Prostate gland (tissue), 2 donors: ENCODE measurements at regions not wholly inside any gene's neighbourhood (a gene's known extent, or its start where the extent isn't known, plus 50 kb on each side); places are given as distances from the start of the nearest gene placed in this dataset.

Experiments
- POLR2A ChIP-seq: fragments of 450-650 bp; IDR thresholded peaks from one replicate; pipeline ENCODE4 v1.6.1; 2016; ENCODE audit warnings: antibody characterized with exemption, mild to moderate bottlenecking
- POLR2AphosphoS5 ChIP-seq: sonication (generic); formaldehyde crosslinking; IDR thresholded peaks from one replicate; pipeline ENCODE4 v1.6.1; 2017; ENCODE audit warnings: antibody characterized with exemption
- TF ChIP-seq, protein P1 (sequence below), 4 experiments: fragments of 200-600 bp in 2 of 4; fragments of 450-650 bp in 2 of 4; sonication (generic) in 2 of 4; IDR thresholded peaks; 1 replicate in 3 of 4; 2 replicates in 1 of 4; pipeline ENCODE4 v1.5.1; 2016 to 2019; ENCODE audit warnings: antibody characterized with exemption in 4 of 4, mild to moderate bottlenecking in 2 of 4, moderate library complexity in 2 of 4

DNA sequence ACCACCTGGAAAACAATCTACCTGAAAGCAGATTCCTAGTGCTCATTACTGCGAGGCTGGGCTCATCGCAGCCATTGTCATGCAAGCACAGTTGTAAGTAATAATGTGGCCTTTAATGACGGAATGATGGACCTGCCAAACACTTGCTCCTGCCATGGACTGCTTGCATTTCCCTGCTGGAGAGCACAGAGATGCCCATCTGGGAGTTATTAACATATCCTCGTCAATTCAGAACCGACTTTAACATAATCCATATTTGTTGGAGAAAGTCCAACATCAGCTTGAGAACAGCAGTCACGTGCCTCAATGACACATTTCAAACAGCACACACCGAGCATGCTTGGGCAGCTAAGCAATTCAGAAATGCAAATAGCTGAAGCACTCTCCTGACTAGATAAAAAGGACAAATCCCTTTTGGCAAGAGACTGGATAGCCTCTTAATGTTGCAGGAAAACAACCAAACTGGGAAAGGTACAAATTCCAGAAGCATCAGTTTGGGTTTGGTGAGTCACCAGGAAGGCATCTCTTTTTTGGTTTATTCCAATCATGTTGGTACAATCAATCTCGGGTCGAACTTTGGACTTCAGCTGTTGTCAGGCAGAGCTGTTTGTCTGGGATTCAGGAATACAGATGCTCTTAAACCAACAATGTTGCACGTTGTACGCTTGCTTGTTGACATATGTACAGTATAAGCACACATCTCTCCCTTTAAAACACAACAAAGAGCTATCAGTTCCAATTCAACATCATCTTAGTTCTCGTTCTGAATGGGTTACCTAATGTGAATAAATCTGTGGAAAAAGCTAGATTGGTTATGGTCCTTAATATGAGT is 395.8 kb downstream of the LNPK start:
- TF ChIP-seq POLR2AphosphoS5 = no peak
- TF ChIP-seq POLR2A = no peak
- TF ChIP-seq, protein P1, sequence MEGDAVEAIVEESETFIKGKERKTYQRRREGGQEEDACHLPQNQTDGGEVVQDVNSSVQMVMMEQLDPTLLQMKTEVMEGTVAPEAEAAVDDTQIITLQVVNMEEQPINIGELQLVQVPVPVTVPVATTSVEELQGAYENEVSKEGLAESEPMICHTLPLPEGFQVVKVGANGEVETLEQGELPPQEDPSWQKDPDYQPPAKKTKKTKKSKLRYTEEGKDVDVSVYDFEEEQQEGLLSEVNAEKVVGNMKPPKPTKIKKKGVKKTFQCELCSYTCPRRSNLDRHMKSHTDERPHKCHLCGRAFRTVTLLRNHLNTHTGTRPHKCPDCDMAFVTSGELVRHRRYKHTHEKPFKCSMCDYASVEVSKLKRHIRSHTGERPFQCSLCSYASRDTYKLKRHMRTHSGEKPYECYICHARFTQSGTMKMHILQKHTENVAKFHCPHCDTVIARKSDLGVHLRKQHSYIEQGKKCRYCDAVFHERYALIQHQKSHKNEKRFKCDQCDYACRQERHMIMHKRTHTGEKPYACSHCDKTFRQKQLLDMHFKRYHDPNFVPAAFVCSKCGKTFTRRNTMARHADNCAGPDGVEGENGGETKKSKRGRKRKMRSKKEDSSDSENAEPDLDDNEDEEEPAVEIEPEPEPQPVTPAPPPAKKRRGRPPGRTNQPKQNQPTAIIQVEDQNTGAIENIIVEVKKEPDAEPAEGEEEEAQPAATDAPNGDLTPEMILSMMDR (IDR thresholded peaks at IDR 0.05) = no peak
